ENCODE measurements at regions not wholly inside any gene's neighbourhood (a gene's known extent, or its start where the extent isn't known, plus 50 kb on each side); places are given as distances from the start of the nearest gene placed in this dataset.

DNA sequence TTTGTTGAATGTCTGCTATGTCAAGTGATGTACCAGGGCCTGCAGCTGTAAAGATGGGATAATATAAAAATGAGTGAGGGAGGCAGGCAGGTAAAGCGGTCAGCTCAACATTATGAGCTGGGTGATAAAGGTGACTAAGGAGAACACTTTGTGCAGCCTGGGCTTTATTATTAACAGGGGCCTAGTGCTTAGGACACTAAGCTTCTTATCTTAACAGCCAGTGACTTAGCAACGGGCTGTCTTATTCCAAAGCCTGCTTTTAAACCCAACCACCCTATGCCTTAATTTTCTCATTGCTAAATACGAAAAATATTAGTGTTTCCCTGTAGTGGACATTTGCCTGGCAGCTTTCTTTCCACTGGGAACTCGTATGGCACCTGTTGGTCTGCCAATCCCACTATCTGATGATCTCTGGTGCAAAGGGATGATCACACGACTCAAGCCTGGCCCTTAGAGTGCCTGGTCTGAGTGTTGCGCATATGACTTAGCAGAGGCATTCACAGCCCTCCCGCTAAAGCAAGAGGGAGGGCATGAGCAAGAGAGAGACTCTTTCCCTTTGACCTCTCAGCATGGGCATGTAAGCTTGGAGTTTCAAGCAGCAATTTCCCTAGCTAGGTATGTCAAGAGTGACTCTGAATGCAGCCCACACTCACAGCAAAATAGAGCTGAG lies 98.6 kb upstream of the PAPPA2 start:
- TF ChIP-seq, protein P1, sequence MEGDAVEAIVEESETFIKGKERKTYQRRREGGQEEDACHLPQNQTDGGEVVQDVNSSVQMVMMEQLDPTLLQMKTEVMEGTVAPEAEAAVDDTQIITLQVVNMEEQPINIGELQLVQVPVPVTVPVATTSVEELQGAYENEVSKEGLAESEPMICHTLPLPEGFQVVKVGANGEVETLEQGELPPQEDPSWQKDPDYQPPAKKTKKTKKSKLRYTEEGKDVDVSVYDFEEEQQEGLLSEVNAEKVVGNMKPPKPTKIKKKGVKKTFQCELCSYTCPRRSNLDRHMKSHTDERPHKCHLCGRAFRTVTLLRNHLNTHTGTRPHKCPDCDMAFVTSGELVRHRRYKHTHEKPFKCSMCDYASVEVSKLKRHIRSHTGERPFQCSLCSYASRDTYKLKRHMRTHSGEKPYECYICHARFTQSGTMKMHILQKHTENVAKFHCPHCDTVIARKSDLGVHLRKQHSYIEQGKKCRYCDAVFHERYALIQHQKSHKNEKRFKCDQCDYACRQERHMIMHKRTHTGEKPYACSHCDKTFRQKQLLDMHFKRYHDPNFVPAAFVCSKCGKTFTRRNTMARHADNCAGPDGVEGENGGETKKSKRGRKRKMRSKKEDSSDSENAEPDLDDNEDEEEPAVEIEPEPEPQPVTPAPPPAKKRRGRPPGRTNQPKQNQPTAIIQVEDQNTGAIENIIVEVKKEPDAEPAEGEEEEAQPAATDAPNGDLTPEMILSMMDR (conservative IDR thresholded peaks at IDR 0.05): no peak
- TF ChIP-seq ZFX (IDR thresholded peaks at IDR 0.05): no peak
